Lower leg skin (tissue), 4 donors: ENCODE measurements at regions not wholly inside any gene's neighbourhood (a gene's known extent, or its start where the extent isn't known, plus 50 kb on each side); places are given as distances from the start of the nearest gene placed in this dataset.
A peak's percentile ranks its signal among the peaks of the same experiment; 100 is the strongest.

Source experiments
- DNase-seq, 2 donors: peaks; one replicate each; pipeline ENCODE4 v3.0.0-alpha.2; 2019; ENCODE audit warnings: low spot score in 2 of 2
- H3K4me3 ChIP-seq: fragments of 200-600 bp; sonication (generic); 2 replicates; pipeline ENCODE4 v1.5.1; 2017; ENCODE audit warnings: mild to moderate bottlenecking, low read depth; ENCODE audit not compliant: poor library complexity, severe bottlenecking
- CTCF ChIP-seq, 3 donors: fragments of 450-650 bp; IDR thresholded peaks; one replicate each; pipeline ENCODE4 v1.5.1; 2016; ENCODE audit warnings: antibody characterized with exemption in 3 of 3, mild to moderate bottlenecking in 3 of 3, moderate library complexity in 2 of 3
- POLR2A ChIP-seq, 2 donors: fragments of 450-650 bp; IDR thresholded peaks; one replicate each; pipeline ENCODE4 v1.6.1; 2016 to 2017; ENCODE audit warnings: antibody characterized with exemption in 2 of 2, mild to moderate bottlenecking in 1 of 2, moderate library complexity in 1 of 2
- WGBS, 2 donors: methylation state at CpG; one replicate each; pipeline ENCODE4 v1.1.5; 2018; 5-methylcytosine and 5-hydroxymethylcytosine counted together
- intact Hi-C: fragments of 100-400 bp; cut with DNase I; formaldehyde crosslinking; loops from one replicate; pipeline ENCODE4 v1.15.0; 2023; ENCODE audit warnings: low total_unique reads

- no peak for TF ChIP-seq POLR2A (IDR thresholded peaks at IDR 0.05)
- no peak for TF ChIP-seq CTCF (IDR thresholded peaks at IDR 0.05)
- 68 to 76% methylated on average over 11 of the region's 11 CpGs for WGBS, 2 donors
- intact Hi-C loops, result no loop called here
- peak in 1 of 2 donors; percentile 32 for DNase-seq
- no peak overlapping the region for H3K4me3 ChIP-seq
These were observed 224.2 kb upstream of the SSTR4 start for GRCh38 chr20:22810626-22811569.

- no peak overlapping the region for H3K4me3 ChIP-seq
- TF ChIP-seq POLR2A (IDR thresholded peaks at IDR 0.05) (no peak), CTCF (IDR thresholded peaks at IDR 0.05) (no peak)
- 74 to 78% methylated on average over 9 of the region's 9 CpGs for WGBS, 2 donors
- intact Hi-C loops, result no loop called here
- peak in 1 of 2 donors; percentile 72 for DNase-seq
These were observed 220.5 kb upstream of the SSTR4 start for GRCh38 chr20:22814471-22815205.

GRCh38 chr20:22815206-22815551 is 219.9 kb upstream of the SSTR4 start:
- DNase-seq, result no peak
- intact Hi-C loops, result no loop called here
- 85 to 88% methylated on average over 5 of the region's 5 CpGs for WGBS, 2 donors
- no peak for TF ChIP-seq CTCF (IDR thresholded peaks at IDR 0.05)
- no peak for TF ChIP-seq POLR2A (IDR thresholded peaks at IDR 0.05)
- no peak overlapping the region for H3K4me3 ChIP-seq

GRCh38 chr20:22815603-22816315 is 219.4 kb upstream of the SSTR4 start:
- no peak overlapping the region for H3K4me3 ChIP-seq
- TF ChIP-seq POLR2A (IDR thresholded peaks at IDR 0.05), result no peak
- no peak for TF ChIP-seq CTCF (IDR thresholded peaks at IDR 0.05)
- 51 to 64% methylated on average over 9 of the region's 9 CpGs for WGBS, 2 donors
- peak in 1 of 2 donors; percentile 39 for DNase-seq
- intact Hi-C loops, result no loop called here

GRCh38 chr20:22818636-22819035 is 216.5 kb upstream of the SSTR4 start:
- 66 to 73% methylated on average over 4 of the region's 4 CpGs for WGBS, 2 donors
- intact Hi-C loops, result no loop called here
- H3K4me3 ChIP-seq, result no peak overlapping the region
- TF ChIP-seq POLR2A (IDR thresholded peaks at IDR 0.05), result no peak
- peak in 1 of 2 donors; percentile 65 for DNase-seq

GRCh38 chr20:22819112-22819511 is 216.0 kb upstream of the SSTR4 start:
- peak in 1 of 2 donors; percentile 25 for DNase-seq
- no peak overlapping the region for H3K4me3 ChIP-seq
- TF ChIP-seq CTCF (IDR thresholded peaks at IDR 0.05), result no peak
- TF ChIP-seq POLR2A (IDR thresholded peaks at IDR 0.05), result no peak
- WGBS, 2 donors, result 66 to 69% methylated on average over 4 of the region's 4 CpGs
- intact Hi-C loops, result no loop called here
